GM13977 (cell line): ENCODE measurements at regions not wholly inside any gene's neighbourhood (a gene's known extent, or its start where the extent isn't known, plus 50 kb on each side); places are given as distances from the start of the nearest gene placed in this dataset.

Experiments
- DNase-seq: peaks from one replicate; pipeline ENCODE4 v3.0.0; 2012; ENCODE audit warnings: low spot score
- CTCF ChIP-seq: IDR thresholded peaks from 2 replicates; pipeline ENCODE4 v1.5.1; 2012; ENCODE audit warnings: mild to moderate bottlenecking, control low read depth; ENCODE audit not compliant: insufficient read depth; ENCODE audit errors: extremely low read depth, missing control alignments
- in situ Hi-C: fragments of 300-500 bp; cut with MboI; formaldehyde crosslinking; loops from one replicate; pipeline ENCODE4 v1.12.0; 2022; ENCODE audit warnings: low sequenced_read_pairs, low pct_unique_long_range_greater_than_20kb, mixed read lengths, inconsistent platforms; ENCODE audit not compliant: unreplicated experiment

- no peak for TF ChIP-seq CTCF
- in situ Hi-C loops = no loop called here
- no peak for DNase-seq
These were observed 203.2 kb upstream of the SMLR1 start for GRCh38 chr6:130624046-130624445.

- TF ChIP-seq CTCF = no peak
- in situ Hi-C loops = no loop called here
These were observed 201.2 kb upstream of the SMLR1 start for GRCh38 chr6:130625825-130626527.

GRCh38 chr6:130628862-130629261 is 198.3 kb upstream of the SMLR1 start:
- no peak for DNase-seq
- in situ Hi-C loops = no loop called here
- TF ChIP-seq CTCF = no peak

More at GRCh38 chr6:130625825-130626527, 201.2 kb upstream of the SMLR1 start:
- DNase-seq = peak; percentile 33

GRCh38 chr6:130629640-130630039 is 197.6 kb upstream of the SMLR1 start:
- in situ Hi-C loops = no loop called here
- DNase-seq = no peak
- no peak for TF ChIP-seq CTCF

- no peak for TF ChIP-seq CTCF
- no peak for DNase-seq
- in situ Hi-C loops = no loop called here
These were observed 194.9 kb upstream of the SMLR1 start for GRCh38 chr6:130632277-130632676.

- DNase-seq = no peak
- in situ Hi-C loops = no loop called here
- no peak for TF ChIP-seq CTCF
These were observed 194.3 kb upstream of the SMLR1 start for GRCh38 chr6:130632897-130633296.
